NCI-H2081 treated with DMSO at 0.1 percent for 48 hours (cell line): ENCODE measurements at regions not wholly inside any gene's neighbourhood (a gene's known extent, or its start where the extent isn't known, plus 50 kb on each side); places are given as distances from the start of the nearest gene placed in this dataset.

ENCODE experiments used
- DNase-seq: peaks from one replicate; lab custom pipeline; 2025; lab: John Stamatoyannopoulos, UW

DNA sequence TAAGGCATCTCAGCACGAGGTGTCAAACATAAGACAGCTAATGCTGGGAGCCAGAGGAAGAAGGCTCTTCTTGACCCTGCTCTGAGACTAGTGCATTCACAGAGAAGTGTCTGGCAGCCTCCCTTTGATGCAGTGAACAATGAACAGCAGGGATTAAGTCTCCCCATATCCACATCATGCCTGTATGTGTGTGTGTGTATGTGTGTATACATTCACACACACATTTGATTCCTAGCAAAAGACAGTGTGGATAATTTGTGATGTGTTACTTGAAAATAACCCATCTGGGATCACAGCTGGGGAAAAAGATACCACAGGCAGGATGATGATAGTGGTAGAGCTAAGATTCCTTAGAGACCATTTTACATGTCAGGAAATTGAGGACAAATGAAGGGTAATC is 485.9 kb upstream of the GOT2 start:
- DNase-seq: no peak

GRCh38 chr16:59216291-59216690 is 482.2 kb upstream of the GOT2 start:
- DNase-seq: no peak

DNA sequence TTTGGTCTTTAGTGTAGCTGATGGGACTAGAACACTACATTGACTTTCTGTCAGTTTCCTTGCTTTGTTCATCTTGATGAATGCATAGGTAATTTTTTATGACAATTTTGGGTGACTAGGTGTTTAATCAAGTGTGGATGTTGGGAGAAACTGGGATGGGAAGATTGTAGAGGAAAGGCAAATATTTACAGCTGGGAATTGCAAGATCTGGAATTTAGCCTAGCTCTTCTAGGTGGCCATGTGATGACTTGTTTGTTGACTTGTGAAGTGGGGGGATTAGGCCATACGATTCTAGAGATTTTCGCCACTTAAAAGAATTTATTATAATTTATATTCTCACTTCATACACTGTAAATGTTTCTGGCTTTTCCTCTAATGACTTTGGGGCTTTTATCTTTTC is 480.3 kb upstream of the GOT2 start:
- no peak for DNase-seq

DNA sequence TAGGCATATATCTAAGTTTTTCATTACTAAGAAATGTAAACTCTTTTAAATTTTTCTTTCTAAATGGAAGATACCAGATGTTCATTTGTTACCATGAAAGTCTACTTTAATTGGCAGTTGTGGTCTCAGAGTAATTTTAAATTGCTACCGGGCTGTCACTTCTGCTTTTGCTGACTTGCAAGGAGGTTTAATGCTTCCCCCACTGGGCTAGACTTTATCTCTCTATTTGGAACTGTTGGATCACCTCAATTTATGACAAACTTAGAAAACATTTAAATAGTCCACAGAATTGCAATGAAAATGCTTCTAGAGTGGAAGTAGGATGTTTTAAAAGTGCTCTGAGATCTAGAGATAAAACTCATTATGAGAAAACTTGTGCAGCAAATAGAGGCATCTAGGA is 479.8 kb upstream of the GOT2 start:
- no peak for DNase-seq

- DNase-seq: no peak
These were observed 478.4 kb upstream of the GOT2 start for GRCh38 chr16:59212492-59213024.

DNA sequence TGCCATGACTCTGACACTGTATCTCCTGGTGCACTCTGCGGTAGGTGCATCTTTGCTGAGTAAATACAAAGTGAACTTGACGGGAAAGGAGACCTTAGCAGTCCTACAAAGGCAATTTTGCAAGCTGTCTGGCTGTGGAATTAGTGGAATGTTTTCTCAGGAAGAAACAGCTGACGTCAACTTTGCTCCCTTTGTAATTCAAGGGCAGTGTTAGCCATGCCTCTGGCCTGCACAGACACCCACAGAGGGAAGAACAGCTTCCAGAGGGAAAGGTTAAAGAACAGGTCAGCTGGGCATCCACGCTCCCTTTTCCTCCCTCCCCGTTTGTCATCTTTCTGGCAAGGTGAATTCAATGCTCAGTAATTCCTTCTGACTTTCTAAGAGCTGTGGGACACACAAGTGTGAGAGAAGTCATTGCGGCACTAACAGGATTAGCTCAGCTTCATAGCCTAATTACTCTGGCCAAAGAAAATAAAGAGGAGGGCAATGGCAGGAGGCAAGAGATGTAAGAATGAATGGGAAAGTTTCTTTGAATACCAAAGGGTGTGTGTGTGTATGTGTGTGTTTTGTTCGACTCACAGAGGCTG is 476.9 kb upstream of the GOT2 start:
- DNase-seq: no peak

GRCh38 chr16:59205403-59205802 is 471.3 kb upstream of the GOT2 start:
- DNase-seq: no peak

DNA sequence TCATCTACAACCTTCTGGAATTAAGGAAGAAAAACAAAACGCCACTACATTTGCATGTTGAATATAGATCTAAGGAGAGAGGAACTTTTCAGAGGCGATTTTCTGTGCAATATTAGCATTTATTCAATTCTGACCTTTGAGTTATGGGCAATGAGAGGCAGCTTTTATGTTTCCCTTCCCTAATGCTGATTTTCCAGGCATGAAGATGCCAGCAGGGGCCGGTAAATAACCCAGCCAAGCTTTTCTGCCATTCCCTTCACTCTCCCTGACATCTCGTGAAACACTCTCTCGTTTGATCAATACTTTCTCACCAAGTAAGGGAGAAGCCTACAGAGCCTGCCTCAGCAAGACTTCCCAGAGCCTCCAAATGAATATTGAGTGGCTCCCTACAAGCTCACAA is 470.5 kb upstream of the GOT2 start:
- no peak for DNase-seq

DNA sequence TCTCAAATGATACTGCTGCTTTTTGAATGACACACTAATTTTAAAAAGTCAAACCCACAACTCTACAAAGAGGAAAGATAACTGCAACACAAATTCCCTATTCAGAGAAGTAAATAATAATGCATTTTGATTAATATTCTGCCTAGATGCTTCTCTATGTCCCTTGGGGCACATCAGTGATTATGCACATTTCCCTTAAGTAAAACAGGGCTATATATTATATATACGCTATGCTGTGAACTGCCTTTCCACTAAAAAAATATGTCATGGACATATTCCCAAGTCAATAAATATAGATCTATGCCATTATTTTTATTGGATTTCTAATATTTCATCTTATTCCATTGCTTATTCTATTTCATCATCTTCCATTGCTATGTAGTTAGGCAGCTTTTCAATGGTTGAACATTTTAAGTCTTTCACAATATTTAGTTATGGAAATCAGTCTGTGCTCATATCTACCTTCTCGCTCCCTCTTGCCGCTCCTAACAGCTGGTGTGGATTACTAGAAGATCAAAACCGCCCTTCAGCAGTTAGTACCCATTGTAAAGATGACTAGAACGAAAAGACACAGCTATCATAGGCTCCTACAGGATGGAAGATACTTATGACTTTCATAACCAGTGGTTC is 468.2 kb upstream of the GOT2 start:
- no peak for DNase-seq

- DNase-seq: no peak
These were observed 467.7 kb upstream of the GOT2 start for GRCh38 chr16:59201821-59202220.

GRCh38 chr16:59201160-59201559 is 467.0 kb upstream of the GOT2 start:
- no peak for DNase-seq

DNA sequence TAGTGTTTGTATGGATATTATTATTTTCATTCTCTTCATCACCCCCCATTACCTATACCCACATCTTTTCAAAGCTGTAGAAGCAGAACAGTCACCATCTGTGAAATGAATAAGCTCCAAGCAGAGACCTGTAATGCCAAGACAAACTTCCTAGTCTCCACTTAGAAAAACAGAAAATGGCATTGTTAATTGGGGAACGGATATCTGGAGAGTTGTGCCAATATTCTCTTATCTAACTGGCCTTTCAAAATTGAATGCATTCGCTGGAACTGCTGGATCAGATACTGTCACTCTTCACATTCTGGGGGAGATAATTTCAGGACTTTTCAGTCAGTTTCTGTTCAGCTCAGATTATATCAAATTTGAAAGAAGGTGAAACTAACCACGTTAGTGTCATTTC is 464.4 kb upstream of the GOT2 start:
- no peak for DNase-seq

- DNase-seq: no peak
These were observed 461.1 kb upstream of the GOT2 start for GRCh38 chr16:59195242-59195641.

- DNase-seq: no peak
These were observed 459.5 kb upstream of the GOT2 start for GRCh38 chr16:59193637-59194036.

GRCh38 chr16:59192551-59193199 is 458.6 kb upstream of the GOT2 start:
- DNase-seq: no peak

- DNase-seq: no peak
These were observed 456.6 kb upstream of the GOT2 start for GRCh38 chr16:59190731-59191130.

DNA sequence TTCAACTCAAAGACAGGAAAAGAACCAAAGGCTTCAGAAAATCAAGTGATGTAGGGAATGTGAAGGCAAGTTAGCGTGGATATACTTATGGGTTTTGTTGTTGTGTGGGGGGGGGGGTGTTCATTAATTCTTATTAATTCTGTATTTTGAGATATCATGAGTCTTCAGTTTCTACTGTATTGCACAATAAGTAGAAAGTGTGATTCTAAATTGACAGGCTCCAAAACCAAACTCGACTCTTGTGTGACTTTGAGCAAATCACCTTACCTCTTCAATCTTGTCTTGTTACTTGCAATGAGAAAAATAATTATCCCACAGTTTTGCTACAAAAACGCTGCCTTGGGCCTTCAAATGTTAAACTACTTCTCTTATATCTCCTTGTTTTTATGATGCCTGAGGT is 453.9 kb upstream of the GOT2 start:
- no peak for DNase-seq

- no peak for DNase-seq
These were observed 447.8 kb upstream of the GOT2 start for GRCh38 chr16:59181821-59182420.

DNA sequence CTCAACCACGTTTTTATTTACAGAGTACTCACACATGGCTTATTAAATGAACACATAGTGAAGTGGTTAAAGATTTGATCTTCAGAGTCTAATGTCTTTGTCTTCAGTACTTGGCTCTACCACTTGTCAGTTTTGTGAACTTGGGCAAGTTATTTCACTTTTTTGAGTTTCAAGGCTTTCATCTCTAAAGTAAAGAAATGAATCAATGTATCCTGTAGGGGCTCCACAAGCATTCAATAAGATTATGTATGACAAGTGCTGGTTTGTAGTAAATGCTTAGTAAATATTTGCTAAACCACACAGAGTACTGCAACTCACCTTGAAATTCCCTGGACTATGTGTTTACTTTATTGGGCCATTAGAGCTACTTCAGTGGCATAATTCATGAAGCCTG is 446.0 kb upstream of the GOT2 start:
- no peak for DNase-seq

- DNase-seq: no peak
These were observed 445.4 kb upstream of the GOT2 start for GRCh38 chr16:59179446-59180082.

DNA sequence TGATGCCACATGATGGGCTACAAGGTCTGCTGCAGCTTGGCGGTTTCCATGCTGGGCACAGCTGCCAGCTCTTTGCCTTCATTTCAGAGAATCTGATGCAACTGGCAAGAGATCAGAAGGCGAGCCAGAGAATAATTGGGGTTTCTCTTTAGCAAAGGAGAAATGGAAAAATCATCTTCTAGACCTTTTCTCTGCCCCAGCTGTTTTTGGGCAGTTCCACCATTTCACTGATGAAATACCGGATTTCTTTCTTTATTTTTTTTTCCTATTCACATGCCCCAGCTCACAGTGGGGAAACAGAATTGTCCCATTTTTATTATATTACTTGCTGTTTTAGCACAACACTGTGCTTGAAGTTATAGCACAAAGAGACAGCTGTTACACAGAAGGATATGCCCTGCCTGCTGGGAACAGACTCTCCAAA is 439.3 kb upstream of the GOT2 start:
- DNase-seq: no peak

DNA sequence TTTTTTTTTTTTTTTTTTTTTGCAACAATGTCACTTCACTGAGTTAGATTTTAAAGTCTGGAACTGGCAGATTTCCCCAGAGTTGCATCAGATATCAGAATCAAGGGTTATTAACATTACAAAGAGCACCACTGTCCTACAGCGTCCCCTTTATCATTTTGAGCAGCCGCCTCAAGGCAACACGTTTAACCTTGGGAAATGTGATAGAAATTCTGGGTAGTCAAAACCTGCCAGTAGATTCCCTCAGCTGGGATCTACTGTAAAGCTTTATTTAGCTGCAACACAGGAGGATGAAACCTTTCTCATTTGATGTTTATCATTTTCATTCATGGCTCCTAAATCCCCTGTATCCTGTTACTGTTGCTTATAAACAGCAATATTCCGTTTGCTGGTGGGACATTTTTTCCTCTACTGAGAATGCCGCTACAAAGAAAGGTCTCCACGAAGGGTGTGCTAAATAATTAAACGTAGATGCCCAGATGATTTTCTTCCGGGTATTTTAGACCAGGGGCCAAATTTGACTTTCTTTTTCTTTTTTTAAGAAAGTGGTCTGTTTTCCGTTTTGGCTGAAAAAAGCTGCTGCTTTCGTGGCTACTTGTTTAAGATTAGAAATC is 436.1 kb upstream of the GOT2 start:
- DNase-seq: no peak
